Activated CD4-positive, alpha-beta T cell treated with anti-CD3 and anti-CD28 coated beads, Interleukin-2, amount 50 U/mL, for 1 hour (primary cell): ENCODE measurements at regions not wholly inside any gene's neighbourhood (a gene's known extent, or its start where the extent isn't known, plus 50 kb on each side); places are given as distances from the start of the nearest gene placed in this dataset.
"Not testable (repeated sequence)": the region's sequence is repeated elsewhere in the genome, so short reads cannot be mapped to it uniquely, and the experiment has no call there.

Experiments
- DNase-seq: peaks from one replicate; pipeline ENCODE4 v3.0.0-alpha.2; 2020

GRCh38 chr9:31445357-31445756, 939.1 kb upstream of the ACO1 start:
- DNase-seq: no peak

GRCh38 chr9:31445960-31446359, 938.5 kb upstream of the ACO1 start:
- no peak for DNase-seq

- DNase-seq: no peak
These were observed 917.4 kb upstream of the ACO1 start for GRCh38 chr9:31467075-31467474.

- DNase-seq: no peak
These were observed 914.4 kb upstream of the ACO1 start for GRCh38 chr9:31470051-31470450.

GRCh38 chr9:31471010-31471409, 913.4 kb upstream of the ACO1 start:
- no peak for DNase-seq

GRCh38 chr9:31486630-31487029, 897.8 kb upstream of the ACO1 start:
- no peak for DNase-seq

- no peak for DNase-seq
These were observed 893.8 kb upstream of the ACO1 start for GRCh38 chr9:31490551-31491106.

GRCh38 chr9:31492229-31492628, 892.2 kb upstream of the ACO1 start:
- DNase-seq: no peak

- DNase-seq: no peak
These were observed 884.0 kb upstream of the ACO1 start for GRCh38 chr9:31500422-31500821.

- DNase-seq: no peak
These were observed 865.4 kb upstream of the ACO1 start for GRCh38 chr9:31519011-31519410.

GRCh38 chr9:31519424-31519823, 865.0 kb upstream of the ACO1 start:
- DNase-seq: no peak

- no peak for DNase-seq
These were observed 864.6 kb upstream of the ACO1 start for GRCh38 chr9:31519826-31520225.

GRCh38 chr9:31520301-31521085, 864.0 kb upstream of the ACO1 start:
- no peak for DNase-seq

- DNase-seq: no peak
These were observed 848.8 kb upstream of the ACO1 start for GRCh38 chr9:31535651-31536050.

GRCh38 chr9:31536471-31536870, 848.0 kb upstream of the ACO1 start:
- no peak for DNase-seq

GRCh38 chr9:31541721-31542281, 842.6 kb upstream of the ACO1 start:
- DNase-seq: no peak

- DNase-seq: no peak
These were observed 841.9 kb upstream of the ACO1 start for GRCh38 chr9:31542384-31543055.

- DNase-seq: no peak
These were observed 829.5 kb upstream of the ACO1 start for GRCh38 chr9:31554941-31555340.

GRCh38 chr9:31556667-31557463, 827.6 kb upstream of the ACO1 start:
- no peak for DNase-seq

GRCh38 chr9:31572190-31572589, 812.3 kb upstream of the ACO1 start:
- not testable (repeated sequence) for DNase-seq

- no peak for DNase-seq
These were observed 810.9 kb upstream of the ACO1 start for GRCh38 chr9:31573561-31573960.

GRCh38 chr9:31574006-31574765, 810.3 kb upstream of the ACO1 start:
- DNase-seq: no peak
